DND-41 (cell line): ENCODE measurements at regions not wholly inside any gene's neighbourhood (a gene's known extent, or its start where the extent isn't known, plus 50 kb on each side); places are given as distances from the start of the nearest gene placed in this dataset.

Experiments
- ATAC-seq: fragments of 200-7000 bp; cut with Tn5 transposase; 3 replicates; pipeline ENCODE4 v1.9.1; 2021; ENCODE audit warnings: low read depth; ENCODE audit not compliant: insufficient read depth
- DNase-seq: peaks from one replicate; pipeline ENCODE4 v3.0.0-alpha.2; 2020
- H2AFZ ChIP-seq: 2 replicates; pipeline ENCODE4 v1.6.0; 2012; ENCODE audit warnings: low read depth, low read length
- H3K27ac ChIP-seq: 2 replicates; pipeline ENCODE4 v1.5.1; 2012; ENCODE audit warnings: low read length, inconsistent platforms
- H3K27me3 ChIP-seq: fragments of 200-600 bp; sonication (generic); 2 replicates; pipeline ENCODE4 v1.6.0; 2012; ENCODE audit warnings: low read length, mild to moderate bottlenecking, inconsistent platforms; ENCODE audit not compliant: insufficient read depth, poor library complexity
- H3K36me3 ChIP-seq: 2 replicates; pipeline ENCODE4 v1.5.1; 2012; ENCODE audit warnings: low read length, inconsistent platforms; ENCODE audit not compliant: insufficient read depth
- H3K4me1 ChIP-seq: 2 replicates; pipeline ENCODE4 v1.5.1; 2012; ENCODE audit warnings: mild to moderate bottlenecking, low read length; ENCODE audit not compliant: insufficient read depth
- H3K4me2 ChIP-seq: 2 replicates; pipeline ENCODE4 v1.6.0; 2012; ENCODE audit warnings: mild to moderate bottlenecking, moderate library complexity, low read length, inconsistent platforms; ENCODE audit not compliant: insufficient read depth
- H3K4me3 ChIP-seq, 2 experiments: fragments of 200-600 bp in 1 of 2; shearing (Covaris generic) in 1 of 2; 2 replicates each; pipeline ENCODE4 v1.5.1; 2012 to 2016; ENCODE audit warnings: inconsistent platforms in 2 of 2, low read length in 2 of 2, mild to moderate bottlenecking in 2 of 2, low read depth in 1 of 2, moderate library complexity in 1 of 2
- H3K79me2 ChIP-seq: 2 replicates; pipeline ENCODE4 v1.6.0; 2012; ENCODE audit warnings: low read length, inconsistent platforms; ENCODE audit not compliant: insufficient read depth
- H3K9ac ChIP-seq: 2 replicates; pipeline ENCODE4 v1.6.0; 2012; ENCODE audit warnings: low read depth, mild to moderate bottlenecking, inconsistent platforms, low read length, moderate library complexity
- H3K9me3 ChIP-seq: 2 replicates; pipeline ENCODE4 v1.5.1; 2012; ENCODE audit warnings: low read length, moderate library complexity, mild to moderate bottlenecking, inconsistent platforms; ENCODE audit not compliant: insufficient read depth, severe bottlenecking
- H4K20me1 ChIP-seq: 2 replicates; pipeline ENCODE4 v1.6.0; 2012; ENCODE audit warnings: low read length; ENCODE audit not compliant: insufficient read depth
- EZH2 ChIP-seq: IDR thresholded peaks from 3 replicates; pipeline ENCODE4 v1.6.1; 2012; ENCODE audit warnings: borderline replicate concordance, low read depth, mild to moderate bottlenecking, moderate library complexity, low read length, inconsistent platforms; ENCODE audit not compliant: severe bottlenecking
- TF ChIP-seq, protein P1 (sequence below): IDR thresholded peaks from 2 replicates; pipeline ENCODE4 v1.5.1; 2012; ENCODE audit warnings: borderline replicate concordance, low read length, moderate library complexity, mild to moderate bottlenecking; ENCODE audit not compliant: poor library complexity, severe bottlenecking; ENCODE audit errors: extremely low read depth

DNA sequence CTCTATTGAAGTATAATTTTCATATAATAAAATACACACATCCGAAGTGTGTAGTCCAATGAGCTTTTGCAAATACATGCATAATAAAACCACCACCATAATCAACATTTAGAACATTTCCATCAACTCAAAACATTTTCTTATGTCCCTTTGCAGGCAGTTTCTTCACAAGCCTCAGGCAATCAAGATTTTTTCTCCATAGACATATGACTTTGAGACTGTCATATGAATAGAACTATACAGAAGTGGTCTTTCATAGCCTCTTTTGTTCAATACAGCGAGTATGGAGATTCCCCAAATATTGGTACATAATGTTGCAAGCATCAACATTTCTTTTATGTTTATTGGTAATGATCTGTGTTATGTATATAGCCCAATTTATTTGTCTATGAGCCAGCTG lies 983.2 kb downstream of the CDH11 start:
- ATAC-seq (no peak), DNase-seq (no peak)
- H3K27ac ChIP-seq = no peak overlapping the region
- H3K9me3 ChIP-seq = no peaks in the 10 kb centered on the region
- no peak for TF ChIP-seq EZH2
- TF ChIP-seq, protein P1, sequence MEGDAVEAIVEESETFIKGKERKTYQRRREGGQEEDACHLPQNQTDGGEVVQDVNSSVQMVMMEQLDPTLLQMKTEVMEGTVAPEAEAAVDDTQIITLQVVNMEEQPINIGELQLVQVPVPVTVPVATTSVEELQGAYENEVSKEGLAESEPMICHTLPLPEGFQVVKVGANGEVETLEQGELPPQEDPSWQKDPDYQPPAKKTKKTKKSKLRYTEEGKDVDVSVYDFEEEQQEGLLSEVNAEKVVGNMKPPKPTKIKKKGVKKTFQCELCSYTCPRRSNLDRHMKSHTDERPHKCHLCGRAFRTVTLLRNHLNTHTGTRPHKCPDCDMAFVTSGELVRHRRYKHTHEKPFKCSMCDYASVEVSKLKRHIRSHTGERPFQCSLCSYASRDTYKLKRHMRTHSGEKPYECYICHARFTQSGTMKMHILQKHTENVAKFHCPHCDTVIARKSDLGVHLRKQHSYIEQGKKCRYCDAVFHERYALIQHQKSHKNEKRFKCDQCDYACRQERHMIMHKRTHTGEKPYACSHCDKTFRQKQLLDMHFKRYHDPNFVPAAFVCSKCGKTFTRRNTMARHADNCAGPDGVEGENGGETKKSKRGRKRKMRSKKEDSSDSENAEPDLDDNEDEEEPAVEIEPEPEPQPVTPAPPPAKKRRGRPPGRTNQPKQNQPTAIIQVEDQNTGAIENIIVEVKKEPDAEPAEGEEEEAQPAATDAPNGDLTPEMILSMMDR = no peak
- no peak overlapping the region for H3K9ac ChIP-seq
- H3K4me3 ChIP-seq = no peak overlapping the region
- H3K36me3 ChIP-seq = no peaks in the 10 kb centered on the region
- H4K20me1 ChIP-seq = no peaks in the 10 kb centered on the region
- no peak overlapping the region for H3K4me2 ChIP-seq
- no peaks in the 10 kb centered on the region for H3K4me1 ChIP-seq
- H3K79me2 ChIP-seq = no peaks in the 10 kb centered on the region
- H3K27me3 ChIP-seq = no peaks in the 10 kb centered on the region
- no peak overlapping the region for H2AFZ ChIP-seq

DNA sequence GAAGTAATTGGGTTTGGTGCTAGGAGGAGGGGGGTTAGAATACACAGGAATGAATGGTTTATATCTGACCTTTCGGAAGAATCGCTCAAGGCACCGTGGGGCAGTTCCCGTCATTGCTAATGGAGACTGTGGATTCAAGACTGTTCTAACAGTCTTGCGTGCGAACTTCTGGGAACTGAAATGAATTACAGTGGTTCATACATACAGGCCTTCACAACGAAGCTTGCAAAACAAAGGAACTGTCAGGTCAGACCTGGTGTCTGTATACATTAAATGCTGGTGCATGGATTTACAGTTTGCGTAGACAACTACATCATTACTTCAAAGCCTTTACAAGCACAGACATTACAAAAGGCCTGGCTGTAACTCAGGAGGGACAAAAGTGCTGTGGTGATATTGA lies 983.9 kb downstream of the CDH11 start:
- TF ChIP-seq, protein P1 = no peak
- TF ChIP-seq EZH2 = no peak
- Histone ChIP-seq H3K9ac (no peak overlapping the region), H3K36me3 (no peaks in the 10 kb centered on the region), H3K4me2 (no peak overlapping the region), H3K4me1 (no peaks in the 10 kb centered on the region), H3K9me3 (no peaks in the 10 kb centered on the region), H3K4me3 (no peak overlapping the region), H4K20me1 (no peaks in the 10 kb centered on the region), H3K27me3 (no peaks in the 10 kb centered on the region), H2AFZ (no peak overlapping the region), H3K27ac (no peak overlapping the region), H3K79me2 (no peaks in the 10 kb centered on the region)
- ATAC-seq (no peak), DNase-seq (no peak)

DNA sequence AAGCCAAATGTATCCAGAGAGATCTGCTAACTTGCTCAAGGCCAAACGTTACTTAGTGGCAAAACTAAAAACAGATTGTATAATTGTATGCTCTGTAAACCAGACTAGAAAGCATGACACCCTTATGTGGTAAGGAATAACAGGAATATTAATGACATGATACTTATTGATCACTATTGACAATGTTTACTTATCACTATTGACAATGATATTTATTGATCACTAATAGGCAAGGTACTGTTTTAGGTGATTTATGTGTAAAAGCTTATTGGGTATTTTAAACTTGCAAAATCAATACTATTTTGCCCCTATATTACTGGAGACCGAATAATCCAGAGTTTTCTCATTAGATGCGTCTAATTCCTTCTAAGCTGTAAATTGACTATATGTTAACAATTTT lies 985.1 kb downstream of the CDH11 start:
- Histone ChIP-seq H2AFZ (no peak overlapping the region), H3K4me3 (no peak overlapping the region), H3K27me3 (no peaks in the 10 kb centered on the region), H3K9me3 (no peaks in the 10 kb centered on the region), H4K20me1 (no peaks in the 10 kb centered on the region), H3K4me1 (no peaks in the 10 kb centered on the region), H3K79me2 (no peaks in the 10 kb centered on the region), H3K36me3 (no peaks in the 10 kb centered on the region), H3K27ac (no peak overlapping the region), H3K4me2 (no peak overlapping the region), H3K9ac (no peak overlapping the region)
- no peak for DNase-seq
- ATAC-seq = no peak
- TF ChIP-seq, protein P1 = no peak
- TF ChIP-seq EZH2 = no peak

DNA sequence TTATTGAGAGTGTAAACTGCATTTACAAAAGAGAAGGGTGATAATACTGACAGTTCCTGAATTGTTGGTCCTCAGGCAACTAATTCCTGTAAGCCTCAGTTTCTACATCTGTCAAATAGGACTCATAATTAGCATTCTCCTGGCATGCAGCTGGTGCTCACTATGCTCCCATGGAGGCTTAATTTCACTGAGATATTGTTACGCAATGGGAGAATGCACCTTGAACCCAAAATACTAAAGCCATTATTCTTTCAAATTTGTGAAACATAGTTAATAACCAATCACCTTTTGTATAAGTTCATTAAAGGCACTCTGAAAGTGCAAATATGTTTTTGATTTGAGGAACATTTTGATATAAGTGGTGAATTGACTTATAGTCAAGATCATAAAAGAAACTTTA lies 985.5 kb downstream of the CDH11 start:
- no peak overlapping the region for H3K4me2 ChIP-seq
- H3K9me3 ChIP-seq = no peaks in the 10 kb centered on the region
- H2AFZ ChIP-seq = no peak overlapping the region
- no peaks in the 10 kb centered on the region for H3K79me2 ChIP-seq
- ATAC-seq (no peak), DNase-seq (no peak)
- H3K36me3 ChIP-seq = no peaks in the 10 kb centered on the region
- no peak overlapping the region for H3K27ac ChIP-seq
- no peak overlapping the region for H3K9ac ChIP-seq
- H3K4me1 ChIP-seq = no peaks in the 10 kb centered on the region
- H3K27me3 ChIP-seq = no peaks in the 10 kb centered on the region
- no peaks in the 10 kb centered on the region for H4K20me1 ChIP-seq
- no peak for TF ChIP-seq EZH2
- TF ChIP-seq, protein P1 = no peak
- H3K4me3 ChIP-seq = no peak overlapping the region
